HG02973 (cell line): ENCODE measurements at regions not wholly inside any gene's neighbourhood (a gene's known extent, or its start where the extent isn't known, plus 50 kb on each side); places are given as distances from the start of the nearest gene placed in this dataset.

ENCODE experiments used
- ATAC-seq: cut with Tn5 transposase; IDR thresholded peaks from one replicate; pipeline ENCODE4 v1.9.1; 2021; ENCODE audit warnings: moderate library complexity; ENCODE audit not compliant: unreplicated experiment

DNA sequence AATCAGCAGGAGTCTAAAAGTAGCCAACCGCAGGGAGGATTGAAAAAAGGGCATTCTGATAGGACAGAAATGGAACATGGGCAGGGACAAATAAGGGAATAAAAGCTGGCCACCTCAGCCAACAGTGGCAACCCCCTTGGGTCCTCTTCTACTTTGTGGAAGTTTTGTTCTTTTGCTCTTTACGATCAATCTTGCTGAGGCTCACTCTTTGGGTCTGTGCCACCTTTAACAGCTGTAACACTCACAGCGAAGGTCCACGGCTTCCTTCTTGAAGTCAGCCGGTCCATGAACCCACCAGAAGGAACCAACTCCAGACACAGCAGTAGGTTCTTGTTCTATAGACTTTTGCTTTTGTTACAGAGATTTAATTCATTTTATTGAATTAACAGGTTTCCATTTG lies 285.4 kb upstream of the CDH20 start:
- ATAC-seq = no peak

DNA sequence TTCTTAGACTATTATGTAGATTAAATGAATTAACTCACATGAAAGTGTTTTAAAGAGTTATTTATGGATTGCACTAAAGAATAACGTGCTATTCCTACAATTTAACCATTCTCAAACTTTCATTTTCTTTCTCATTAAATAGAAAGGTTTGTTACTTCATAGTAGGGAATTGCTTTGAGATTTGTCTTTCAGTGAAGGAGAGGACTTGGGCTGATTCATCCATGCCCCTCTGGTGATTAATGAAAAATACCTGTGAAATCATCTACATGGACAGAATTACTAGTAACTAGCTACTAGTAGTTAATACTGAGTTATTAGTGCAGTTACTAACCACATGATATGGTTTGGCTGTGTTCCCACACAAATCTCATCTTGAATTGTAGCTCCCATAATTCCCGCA lies 275.8 kb upstream of the CDH20 start:
- ATAC-seq = no peak

DNA sequence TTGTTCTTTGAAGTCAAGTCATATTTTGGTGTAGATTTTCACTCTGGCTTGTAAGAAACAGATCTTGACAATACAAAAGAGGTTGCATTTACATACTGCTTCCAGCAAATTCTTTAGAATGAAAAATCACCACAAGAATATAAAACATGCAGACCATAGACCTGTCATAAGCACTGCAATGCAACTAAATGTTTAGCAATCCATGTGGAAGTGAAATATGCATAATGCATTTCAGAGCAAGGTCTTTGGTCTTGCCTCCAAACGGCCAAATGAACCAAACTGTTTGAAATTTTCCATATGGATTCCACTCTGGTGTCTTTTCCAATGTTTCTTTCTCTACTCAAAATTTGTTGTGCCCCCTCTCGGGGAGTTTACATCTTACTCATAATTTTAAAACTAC lies 271.0 kb upstream of the CDH20 start:
- no peak for ATAC-seq

DNA sequence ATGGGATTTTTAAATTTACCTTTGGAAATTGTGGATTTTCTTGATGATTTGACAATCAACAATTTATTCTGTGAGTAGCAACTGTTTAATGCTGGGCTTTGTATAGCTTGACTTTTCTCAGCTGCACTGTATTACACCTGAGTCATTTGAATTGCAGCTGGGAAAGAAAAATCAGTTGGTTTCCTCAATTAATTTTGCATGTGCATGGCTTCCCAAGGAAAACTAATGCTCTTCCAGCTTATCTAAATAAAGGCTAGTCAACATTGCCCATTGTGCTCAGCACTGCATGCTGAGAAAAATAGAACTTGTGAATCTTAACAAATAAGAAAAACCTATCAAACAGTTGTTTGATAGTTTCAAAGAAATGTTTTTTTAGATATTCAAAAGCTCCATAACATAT lies 268.3 kb upstream of the CDH20 start:
- no peak for ATAC-seq

DNA sequence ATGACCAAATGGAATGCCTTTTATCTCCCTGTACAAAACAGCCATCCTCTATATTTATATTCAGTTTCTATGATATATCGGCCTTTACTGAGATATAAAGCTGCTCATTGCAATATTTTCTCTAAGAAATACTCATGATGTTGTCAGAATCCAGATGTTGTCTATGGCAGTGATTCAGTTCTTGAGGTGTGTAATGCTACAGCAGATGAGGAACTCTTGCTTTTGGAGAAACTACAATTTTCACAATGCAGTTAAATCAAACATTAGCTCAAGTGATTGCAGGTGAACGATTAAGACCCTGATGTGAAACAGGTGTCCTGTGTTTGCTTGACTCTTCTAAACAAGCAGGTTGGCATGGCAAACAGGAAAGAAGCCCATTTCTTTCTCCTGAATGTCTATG lies 256.2 kb upstream of the CDH20 start:
- no peak for ATAC-seq

DNA sequence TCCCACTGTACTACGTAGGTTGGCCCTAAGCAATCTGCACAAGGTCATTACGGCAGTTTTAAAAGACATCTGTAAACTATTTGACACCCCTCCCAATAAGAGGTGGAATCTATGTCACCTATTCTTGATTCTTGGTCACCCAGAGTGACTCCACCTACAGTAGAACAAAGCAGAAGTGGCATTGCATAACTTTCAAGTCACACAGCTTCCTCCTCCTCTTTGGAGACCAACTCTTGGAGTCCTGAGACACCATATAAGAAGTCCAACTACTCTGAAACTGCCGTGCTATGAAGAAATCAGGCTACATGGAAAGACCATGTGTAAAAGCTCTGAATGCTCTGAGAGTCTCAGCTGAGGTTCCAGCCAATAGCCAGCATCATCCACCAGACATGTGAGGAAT lies 253.5 kb upstream of the CDH20 start:
- ATAC-seq = no peak

DNA sequence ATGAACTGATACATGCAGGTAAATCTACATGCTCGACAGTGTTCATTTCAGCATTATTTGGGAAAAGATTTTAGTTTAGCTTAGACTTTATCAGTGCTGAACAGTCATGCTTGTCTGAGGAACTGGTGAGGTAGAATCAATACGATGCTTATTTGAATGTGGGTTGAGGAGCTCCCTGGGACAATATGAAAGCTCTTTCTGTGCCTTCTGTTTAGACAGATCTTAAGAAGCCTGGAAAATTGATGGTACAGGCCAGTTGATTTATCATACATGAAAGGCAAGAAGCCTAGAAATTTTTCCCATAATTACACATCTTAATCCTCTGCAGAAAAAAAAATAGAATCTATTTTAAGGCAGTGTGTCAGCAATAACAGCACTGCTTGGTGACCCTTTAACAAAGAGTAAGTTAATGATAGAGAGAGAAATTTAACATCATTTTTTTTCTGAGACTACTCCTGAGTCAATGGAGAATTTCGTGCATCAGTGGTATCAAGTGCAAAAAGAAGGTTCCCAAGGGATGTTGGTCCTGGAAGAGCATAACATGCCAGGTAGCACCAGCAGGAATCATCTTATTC lies 252.2 kb upstream of the CDH20 start:
- ATAC-seq = no peak

DNA sequence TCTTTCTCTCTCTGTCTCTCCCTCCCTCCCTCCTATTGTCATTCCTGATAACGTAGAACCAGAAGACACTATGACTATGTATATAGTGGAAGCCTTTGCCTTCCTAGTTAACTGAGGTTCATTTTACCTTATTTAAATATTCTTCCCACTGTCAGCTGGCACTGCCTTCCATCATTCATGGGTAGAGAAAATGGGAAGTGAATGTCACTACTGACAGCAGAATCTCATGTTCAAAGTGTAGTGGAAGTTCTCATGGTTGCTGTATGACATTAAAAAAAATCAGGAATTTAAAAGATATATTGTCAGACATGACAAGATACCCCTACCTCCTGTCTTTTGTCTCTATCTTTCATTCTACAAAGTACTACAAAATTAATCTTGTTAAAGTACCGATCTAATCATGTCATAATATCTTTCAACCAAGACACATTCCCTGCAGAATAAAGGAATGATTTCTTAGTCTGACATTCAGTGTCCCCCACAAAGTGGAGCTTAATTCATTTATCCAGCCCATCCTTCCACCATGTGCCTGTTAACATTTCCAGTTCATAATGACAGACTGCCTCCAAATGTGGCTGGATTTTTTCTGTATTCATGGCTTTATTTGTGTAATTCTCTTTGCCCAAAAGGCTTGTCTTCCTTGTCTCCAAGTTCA lies 250.1 kb upstream of the CDH20 start:
- no peak for ATAC-seq

DNA sequence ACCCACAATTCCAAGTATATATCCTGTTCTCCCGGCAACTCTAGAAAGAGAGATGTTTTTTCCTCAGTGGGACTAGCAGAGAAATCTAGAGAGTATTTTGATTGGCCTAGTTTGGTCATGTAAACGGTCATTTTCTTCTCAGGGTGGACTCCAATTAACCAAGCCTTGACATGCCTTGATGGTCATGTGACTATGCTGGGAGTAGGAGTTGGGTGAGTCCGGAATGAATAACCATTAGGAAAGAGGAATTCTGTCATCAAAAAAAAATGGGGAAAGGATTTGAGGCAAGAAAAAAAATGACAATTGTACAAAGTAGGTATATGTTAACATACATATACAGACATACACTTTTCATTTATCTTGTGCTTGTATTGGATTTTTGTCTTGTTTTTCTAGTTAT lies 248.2 kb upstream of the CDH20 start:
- ATAC-seq = no peak

DNA sequence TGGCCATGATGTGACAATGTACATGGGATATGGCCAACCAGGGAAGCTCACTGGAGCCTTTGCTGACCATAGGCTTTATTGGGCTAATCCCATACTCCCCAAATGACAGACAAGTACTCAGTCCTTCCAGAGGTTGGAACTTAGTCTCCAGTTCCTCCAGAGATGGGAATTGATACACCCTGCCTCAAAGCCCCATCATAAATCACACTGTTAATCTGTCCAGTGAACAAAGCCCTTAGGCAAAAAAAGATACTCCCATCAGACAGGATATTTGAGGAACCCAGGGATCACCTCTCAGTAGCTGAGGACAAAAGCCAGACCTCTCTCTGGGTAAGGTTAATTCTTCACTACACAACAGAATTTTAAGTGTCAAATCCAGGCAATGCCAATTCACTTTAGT lies 247.5 kb upstream of the CDH20 start:
- no peak for ATAC-seq

DNA sequence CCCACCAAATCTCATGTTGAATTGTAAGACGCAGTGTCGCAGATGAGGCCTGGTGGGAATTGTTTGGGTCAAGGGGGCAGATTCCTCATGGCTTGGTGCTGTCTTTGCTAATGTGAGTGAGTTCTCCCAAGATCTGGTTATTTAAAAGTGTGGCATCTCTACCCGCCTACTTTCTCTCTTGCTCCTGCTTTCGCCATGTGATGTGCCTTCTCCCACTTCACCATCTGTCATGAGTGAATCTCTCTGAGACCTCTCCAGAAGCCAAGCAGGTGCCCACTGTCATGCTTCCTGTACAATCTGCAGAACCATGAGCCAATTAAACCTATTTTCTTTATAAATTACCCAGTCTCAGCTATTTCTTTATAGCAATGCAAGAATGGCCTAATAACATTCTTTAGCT lies 246.6 kb upstream of the CDH20 start:
- ATAC-seq = no peak

DNA sequence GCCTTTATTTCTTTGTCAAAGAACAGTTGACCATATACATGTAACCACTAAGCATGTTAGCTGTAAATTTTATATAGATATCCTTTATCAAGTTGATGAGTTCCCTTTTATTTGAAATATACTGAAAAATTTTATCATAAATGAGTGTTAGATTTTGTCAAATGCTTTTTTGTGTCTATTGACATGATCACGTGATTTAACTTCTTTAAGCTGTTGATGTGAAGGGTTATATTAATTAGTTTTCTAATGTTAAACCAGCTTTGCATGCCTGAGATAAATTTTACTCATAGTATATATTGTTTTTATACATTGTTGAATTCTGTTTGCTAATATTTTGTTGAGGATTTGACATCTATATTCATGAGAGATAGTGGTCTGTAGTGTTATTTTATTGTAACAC lies 241.9 kb upstream of the CDH20 start:
- ATAC-seq = no peak

DNA sequence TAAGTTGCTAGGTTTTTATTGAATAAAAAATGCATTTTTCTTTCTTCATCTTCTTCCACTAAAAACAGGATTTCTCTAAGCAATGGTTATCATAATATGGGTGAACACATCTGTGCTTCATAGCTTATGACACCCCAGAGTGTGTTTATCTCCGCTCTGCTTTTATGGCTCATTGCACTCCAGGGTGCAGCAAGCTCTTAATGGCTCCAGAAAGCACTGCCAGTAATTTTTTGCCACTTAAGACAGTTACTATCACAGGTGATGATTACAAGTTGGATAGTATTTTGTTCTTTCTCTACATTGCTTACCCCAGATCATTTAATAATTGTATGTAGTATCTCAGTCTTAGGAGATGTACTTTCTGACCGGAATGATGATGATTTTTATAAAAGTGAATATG lies 239.3 kb upstream of the CDH20 start:
- no peak for ATAC-seq

DNA sequence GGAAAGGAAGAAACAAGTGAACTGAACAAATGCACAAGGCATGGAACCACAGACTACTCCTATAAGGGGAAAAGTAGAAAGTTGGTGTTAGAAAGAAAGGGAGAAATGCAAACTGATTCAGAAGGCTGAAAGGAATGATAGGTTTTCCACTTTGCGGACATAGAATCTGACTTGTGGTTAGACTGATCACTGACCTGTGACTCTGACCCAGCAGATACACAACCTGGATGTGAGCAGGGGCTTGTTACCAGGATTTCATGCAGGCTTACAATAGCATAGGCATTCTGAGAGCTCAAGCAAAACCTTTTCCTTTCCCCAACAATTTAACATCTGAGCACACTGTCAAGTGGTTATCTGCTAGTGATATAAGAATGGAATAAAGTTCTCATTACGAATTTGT lies 237.0 kb upstream of the CDH20 start:
- no peak for ATAC-seq

DNA sequence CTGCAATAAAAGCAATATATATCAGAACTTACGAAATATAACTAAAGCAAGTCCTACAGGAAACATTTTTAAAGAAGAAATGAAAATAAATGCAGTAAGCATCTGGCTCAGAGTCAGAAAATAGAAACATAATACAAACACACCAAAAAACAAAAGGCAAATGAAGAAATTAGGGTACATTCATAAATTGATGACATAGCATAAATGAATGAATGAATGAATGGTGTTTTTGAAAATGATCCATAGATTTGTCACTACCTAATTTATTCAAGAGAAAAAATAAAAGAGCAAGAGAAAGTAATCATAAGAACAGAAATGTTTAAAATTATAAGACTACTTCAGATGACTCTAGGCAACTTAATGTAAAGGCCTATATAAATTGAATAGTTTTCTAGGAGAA lies 226.1 kb upstream of the CDH20 start:
- ATAC-seq = no peak

DNA sequence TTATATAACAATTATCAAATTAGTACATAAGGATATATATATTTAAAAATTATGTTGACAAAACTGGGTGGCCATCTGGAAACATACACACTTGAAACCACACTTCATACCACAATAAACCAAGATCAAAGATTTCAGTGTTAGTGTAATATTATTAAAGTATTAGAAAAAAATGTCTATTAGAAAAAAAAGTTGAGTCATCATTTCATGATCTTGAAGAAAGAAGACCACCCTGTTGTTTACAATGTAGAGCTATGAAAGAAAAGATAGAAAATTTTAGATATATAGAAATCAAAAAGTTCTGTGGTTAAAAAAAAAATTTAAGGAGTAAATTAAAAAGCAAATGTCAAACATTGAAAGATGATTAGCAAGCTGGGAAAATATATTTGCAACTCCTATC lies 224.5 kb upstream of the CDH20 start:
- no peak for ATAC-seq

DNA sequence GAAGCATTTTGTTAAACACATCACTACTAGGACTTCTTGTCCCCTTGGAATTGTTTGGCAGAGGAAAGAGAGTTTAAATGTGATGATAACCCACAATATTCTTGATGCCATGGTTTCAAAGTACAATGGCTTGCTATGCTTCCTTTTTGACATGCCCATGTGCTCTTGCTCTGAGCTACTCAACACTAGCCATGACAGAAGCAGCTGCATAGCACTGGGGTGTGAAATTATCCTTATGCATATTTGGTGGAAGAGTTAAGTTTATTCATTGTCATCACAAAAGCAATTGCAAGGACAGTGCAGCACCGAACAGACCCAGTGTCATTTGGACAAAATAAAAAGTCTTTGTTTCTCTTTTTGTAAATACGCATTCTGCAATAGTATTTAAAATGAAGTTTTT lies 209.9 kb upstream of the CDH20 start:
- no peak for ATAC-seq

DNA sequence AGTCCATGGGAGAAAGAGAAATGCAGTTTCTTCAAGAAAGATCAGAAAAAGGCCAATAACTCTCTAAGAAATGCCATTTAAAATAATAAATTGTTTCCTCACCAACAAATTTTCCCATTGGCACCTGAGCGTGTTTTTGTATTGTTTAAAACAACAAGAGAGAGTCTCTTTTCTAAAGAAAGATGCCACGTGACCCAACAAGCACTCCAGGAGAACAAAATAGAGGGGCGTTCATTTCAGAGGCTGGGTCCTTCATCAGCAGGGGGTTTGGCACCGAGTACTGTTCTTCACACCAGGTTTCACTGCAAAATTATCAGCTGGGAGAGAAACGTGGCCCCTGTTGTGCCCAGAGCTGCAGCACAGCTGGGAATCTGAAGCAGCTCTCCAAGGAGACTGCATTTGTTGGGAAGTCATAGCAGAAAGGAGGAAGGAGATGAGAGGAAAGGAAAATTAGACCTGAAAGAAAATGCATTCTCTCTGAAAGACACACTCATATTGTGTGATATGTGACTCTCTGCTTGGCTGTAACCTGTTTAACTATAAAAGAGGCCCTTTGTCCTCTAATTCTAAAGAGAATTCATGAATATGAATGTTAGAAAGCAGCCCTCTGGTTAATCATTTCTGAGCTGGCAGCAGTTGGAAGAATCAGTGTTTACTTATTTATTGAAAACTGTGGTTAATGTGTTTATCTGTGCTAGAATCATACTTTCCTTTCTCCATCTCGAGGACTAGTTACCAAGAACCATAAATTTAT lies 205.3 kb upstream of the CDH20 start:
- no peak for ATAC-seq

DNA sequence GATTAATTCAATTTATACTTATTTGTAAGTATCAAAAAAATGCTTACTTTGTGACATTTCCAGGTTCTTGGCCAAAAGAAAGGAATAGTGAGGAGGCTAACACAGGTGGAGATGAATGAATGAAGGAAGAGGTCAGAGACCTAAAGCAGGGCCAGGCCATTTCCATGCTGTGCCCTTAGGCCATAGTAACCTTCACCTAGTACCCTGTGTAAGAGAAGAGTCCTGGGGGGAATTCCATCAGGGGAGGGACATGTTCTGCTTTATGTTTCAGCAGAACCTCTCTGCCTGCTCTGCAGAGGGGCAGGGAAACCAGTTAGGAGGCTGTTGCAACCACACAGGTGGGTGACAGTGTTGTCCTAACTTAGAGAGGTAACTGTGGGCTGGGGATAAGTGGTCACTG lies 204.2 kb upstream of the CDH20 start:
- ATAC-seq = no peak

DNA sequence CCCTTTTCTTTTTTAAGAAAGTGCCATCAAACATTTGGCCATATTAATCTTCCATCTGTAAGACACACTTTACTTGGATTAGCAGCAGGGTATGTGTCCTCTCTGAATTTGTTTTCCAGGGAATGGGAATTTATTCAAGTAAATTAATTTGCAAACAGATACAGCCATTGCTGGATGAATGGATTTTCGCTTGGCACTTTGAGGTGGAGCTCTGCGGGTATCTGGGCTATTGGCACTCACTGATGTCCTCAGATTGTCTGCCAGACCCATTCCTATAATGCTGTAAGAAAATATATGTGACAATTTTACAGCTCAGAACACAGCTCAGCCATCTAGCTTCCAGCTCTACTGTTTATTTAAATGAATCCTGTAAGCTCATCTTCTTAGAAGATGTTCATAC lies 201.2 kb upstream of the CDH20 start:
- no peak for ATAC-seq

DNA sequence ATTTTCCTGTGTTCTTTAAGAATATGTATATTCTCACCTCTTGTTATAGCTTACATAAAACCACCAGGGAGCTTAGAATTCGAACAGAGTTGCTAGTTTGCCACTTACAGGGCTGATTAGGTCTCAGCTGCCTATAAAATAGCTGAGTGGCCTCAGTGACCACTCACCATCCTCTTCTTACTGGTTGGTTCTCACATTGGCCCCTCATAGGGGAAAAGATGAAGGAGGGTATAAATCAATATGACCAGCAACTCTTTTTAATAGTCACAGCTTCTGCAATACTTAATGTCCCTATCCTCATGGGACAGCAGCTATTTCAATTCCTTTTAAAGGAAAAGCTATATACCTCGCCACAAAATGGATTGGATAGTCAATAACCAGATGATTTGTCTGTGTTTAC lies 199.4 kb upstream of the CDH20 start:
- ATAC-seq = no peak

DNA sequence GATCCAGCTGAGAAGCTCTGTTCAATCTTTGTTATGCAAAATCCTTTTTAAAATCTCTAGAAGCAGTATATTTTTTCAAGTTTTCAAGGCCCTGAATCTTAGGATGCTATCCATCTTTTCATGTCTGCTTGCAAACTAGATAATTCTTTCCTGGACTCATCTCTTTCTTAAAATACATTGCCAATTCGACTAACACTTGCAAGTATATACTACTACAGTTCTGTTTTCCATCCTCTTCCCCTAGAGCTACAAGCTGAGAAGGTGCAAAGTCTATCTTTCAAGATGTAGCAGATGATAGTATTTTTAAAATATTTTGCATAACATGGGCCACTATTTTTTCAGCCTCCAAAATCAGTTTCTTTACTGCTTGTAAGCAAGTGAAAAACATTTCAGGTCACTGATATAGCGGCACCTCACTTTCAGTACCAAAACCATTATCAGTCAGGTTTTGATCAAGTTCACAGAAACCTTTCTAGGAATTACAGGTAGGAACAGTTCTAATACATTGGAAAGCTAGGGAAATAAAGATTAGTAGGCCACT lies 196.4 kb upstream of the CDH20 start:
- ATAC-seq = no peak
